GM18951 (cell line): ENCODE measurements at regions not wholly inside any gene's neighbourhood (a gene's known extent, or its start where the extent isn't known, plus 50 kb on each side); places are given as distances from the start of the nearest gene placed in this dataset.
"Not testable (repeated sequence)": the region's sequence is repeated elsewhere in the genome, so short reads cannot be mapped to it uniquely, and the experiment has no call there.

Source experiments
- POLR2A ChIP-seq: IDR thresholded peaks from 4 replicates; pipeline ENCODE4 v1.6.1; 2011; ENCODE audit warnings: mild to moderate bottlenecking; ENCODE audit not compliant: insufficient read length, insufficient read depth; ENCODE audit errors: extremely low read depth
- in situ Hi-C: fragments of 300-500 bp; cut with MboI; formaldehyde crosslinking; loops from one replicate; pipeline ENCODE4 v1.12.0; 2022; ENCODE audit warnings: low sequenced_read_pairs, mixed read lengths, inconsistent platforms; ENCODE audit not compliant: unreplicated experiment

- TF ChIP-seq POLR2A, result no peak
- in situ Hi-C loops, result no loop called here
These were observed 721.3 kb upstream of the NCAM2 start for GRCh38 chr21:20276954-20277353.

GRCh38 chr21:20283836-20284235, 714.4 kb upstream of the NCAM2 start:
- in situ Hi-C loops, result no loop called here

GRCh38 chr21:20292280-20292679, 705.9 kb upstream of the NCAM2 start:
- in situ Hi-C loops, result no loop called here
- TF ChIP-seq POLR2A, result no peak

More at GRCh38 chr21:20283836-20284235, 714.4 kb upstream of the NCAM2 start:
- TF ChIP-seq POLR2A, result no peak

- in situ Hi-C loops, result not testable (repeated sequence)
These were observed 705.4 kb upstream of the NCAM2 start for GRCh38 chr21:20292854-20293253.

GRCh38 chr21:20301395-20301794, 696.8 kb upstream of the NCAM2 start:
- TF ChIP-seq POLR2A, result no peak
- in situ Hi-C loops, result no loop called here

- TF ChIP-seq POLR2A, result no peak
- in situ Hi-C loops, result no loop called here
These were observed 696.1 kb upstream of the NCAM2 start for GRCh38 chr21:20302084-20302483.

- in situ Hi-C loops, result no loop called here
- TF ChIP-seq POLR2A, result no peak
These were observed 691.4 kb upstream of the NCAM2 start for GRCh38 chr21:20306836-20307235.

GRCh38 chr21:20308586-20309315, 689.5 kb upstream of the NCAM2 start:
- TF ChIP-seq POLR2A, result no peak
- in situ Hi-C loops, result no loop called here

- in situ Hi-C loops, result no loop called here
- TF ChIP-seq POLR2A, result no peak
These were observed 686.9 kb upstream of the NCAM2 start for GRCh38 chr21:20311234-20311787.

- no peak for TF ChIP-seq POLR2A
- in situ Hi-C loops, result no loop called here
These were observed 685.2 kb upstream of the NCAM2 start for GRCh38 chr21:20313013-20313412.

- in situ Hi-C loops, result no loop called here
- no peak for TF ChIP-seq POLR2A
These were observed 683.2 kb upstream of the NCAM2 start for GRCh38 chr21:20315042-20315441.

GRCh38 chr21:20329636-20330035, 668.6 kb upstream of the NCAM2 start:
- TF ChIP-seq POLR2A, result no peak
- in situ Hi-C loops, result no loop called here

- no peak for TF ChIP-seq POLR2A
- in situ Hi-C loops, result no loop called here
These were observed 667.6 kb upstream of the NCAM2 start for GRCh38 chr21:20330652-20331051.

GRCh38 chr21:20334585-20334984, 663.6 kb upstream of the NCAM2 start:
- in situ Hi-C loops, result no loop called here
- TF ChIP-seq POLR2A, result no peak
